GM12891 (cell line): ENCODE measurements at regions not wholly inside any gene's neighbourhood (a gene's known extent, or its start where the extent isn't known, plus 50 kb on each side); places are given as distances from the start of the nearest gene placed in this dataset.
A peak's percentile ranks its signal among the peaks of the same experiment; 100 is the strongest.

Source experiments
- DNase-seq: peaks from one replicate; pipeline ENCODE4 v3.0.0; 2011; ENCODE audit warnings: low spot score; ENCODE audit not compliant: insufficient read length
- FAIRE-seq: peaks from 2 replicates; lab custom pipeline; 2011; peaks lifted over from hg19 to GRCh38; lab: Jason Lieb, UNC
- PAX5 ChIP-seq: IDR thresholded peaks from 2 replicates; pipeline ENCODE4 v1.6.1; 2011; ENCODE audit warnings: low read length, moderate library complexity, mild to moderate bottlenecking; ENCODE audit not compliant: insufficient read depth, severe bottlenecking
- POLR2A ChIP-seq: IDR thresholded peaks from 2 replicates; pipeline ENCODE4 v1.6.1; 2011; ENCODE audit warnings: low read depth, low read length, control low read depth
- POLR2AphosphoS5 ChIP-seq: IDR thresholded peaks from 2 replicates; pipeline ENCODE4 v1.6.1; 2011; ENCODE audit warnings: low read depth, low read length, control low read depth
- POU2F2 ChIP-seq: IDR thresholded peaks from 2 replicates; pipeline ENCODE4 v1.6.1; 2011; ENCODE audit warnings: low read depth, mild to moderate bottlenecking, control low read depth, low read length, moderate library complexity
- SPI1 ChIP-seq: IDR thresholded peaks from 2 replicates; pipeline ENCODE4 v1.6.1; 2011; ENCODE audit warnings: low read depth, low read length, control low read depth
- TAF1 ChIP-seq: IDR thresholded peaks from 2 replicates; pipeline ENCODE4 v1.6.1; 2011; ENCODE audit warnings: low read depth, low read length, control low read depth

GRCh38 chr2:65658881-65659280 lies 226.5 kb upstream of the SPRED2 start:
- DNase-seq (no peak), FAIRE-seq (no peak)

GRCh38 chr2:65658266-65658665 lies 225.9 kb upstream of the SPRED2 start:
- FAIRE-seq: no peak
- DNase-seq: no peak
- no peak for TF ChIP-seq TAF1
- TF ChIP-seq POLR2A: no peak
- TF ChIP-seq SPI1: no peak
- TF ChIP-seq PAX5: no peak
- no peak for TF ChIP-seq POU2F2
- TF ChIP-seq POLR2AphosphoS5: no peak

More at GRCh38 chr2:65658881-65659280, 226.5 kb upstream of the SPRED2 start:
- no peak for TF ChIP-seq POU2F2
- TF ChIP-seq PAX5: no peak
- TF ChIP-seq TAF1: no peak
- no peak for TF ChIP-seq POLR2AphosphoS5

- TF ChIP-seq PAX5 (no peak), TAF1 (no peak), SPI1 (no peak), POLR2A (no peak), POU2F2 (no peak)
- FAIRE-seq (no peak), DNase-seq (no peak)
These were observed 223.8 kb upstream of the SPRED2 start for GRCh38 chr2:65656160-65656718.

- DNase-seq (no peak), FAIRE-seq (no peak)
- TF ChIP-seq POLR2AphosphoS5 (no peak), POLR2A (no peak), POU2F2 (no peak), PAX5 (no peak), TAF1 (no peak), SPI1 (no peak)
These were observed 222.6 kb upstream of the SPRED2 start for GRCh38 chr2:65655000-65655399.

- DNase-seq: no peak
- no peak for FAIRE-seq
- TF ChIP-seq PAX5: no peak
- TF ChIP-seq POLR2A: no peak
- TF ChIP-seq POU2F2: no peak
- no peak for TF ChIP-seq TAF1
- no peak for TF ChIP-seq SPI1
- no peak for TF ChIP-seq POLR2AphosphoS5
These were observed 222.1 kb upstream of the SPRED2 start for GRCh38 chr2:65654496-65654895.

- DNase-seq (no peak), FAIRE-seq (no peak)
- TF ChIP-seq POLR2AphosphoS5 (no peak), PAX5 (no peak), POLR2A (no peak)
These were observed 219.7 kb upstream of the SPRED2 start for GRCh38 chr2:65652066-65652465.

GRCh38 chr2:65649811-65650589 lies 217.6 kb upstream of the SPRED2 start:
- TF ChIP-seq SPI1 (no peak), PAX5 (no peak)
- no peak for DNase-seq
- no peak for FAIRE-seq

GRCh38 chr2:65647249-65647842 lies 214.9 kb upstream of the SPRED2 start:
- DNase-seq (no peak), FAIRE-seq (peak; percentile 52)
- TF ChIP-seq SPI1 (no peak), POU2F2 (no peak), TAF1 (no peak), POLR2A (no peak)

- no peak for DNase-seq
- no peak for FAIRE-seq
These were observed 208.3 kb upstream of the SPRED2 start for GRCh38 chr2:65640793-65641103.

GRCh38 chr2:65639156-65639864 lies 206.9 kb upstream of the SPRED2 start:
- FAIRE-seq (no peak), DNase-seq (no peak)
- no peak for TF ChIP-seq POLR2AphosphoS5
- TF ChIP-seq TAF1: no peak
- TF ChIP-seq PAX5: no peak
- no peak for TF ChIP-seq POU2F2
- TF ChIP-seq SPI1: no peak
- no peak for TF ChIP-seq POLR2A

More at GRCh38 chr2:65640793-65641103, 208.3 kb upstream of the SPRED2 start:
- no peak for TF ChIP-seq POU2F2
- no peak for TF ChIP-seq PAX5
- no peak for TF ChIP-seq POLR2AphosphoS5
- no peak for TF ChIP-seq POLR2A
- no peak for TF ChIP-seq TAF1
- TF ChIP-seq SPI1: no peak

- no peak for DNase-seq
- no peak for FAIRE-seq
- no peak for TF ChIP-seq POLR2AphosphoS5
- TF ChIP-seq POU2F2: no peak
- TF ChIP-seq POLR2A: no peak
- TF ChIP-seq PAX5: no peak
- TF ChIP-seq SPI1: no peak
- TF ChIP-seq TAF1: no peak
These were observed 206.0 kb upstream of the SPRED2 start for GRCh38 chr2:65638443-65638842.
